Astrocyte of the cerebellum (primary cell): ENCODE measurements at regions not wholly inside any gene's neighbourhood (a gene's known extent, or its start where the extent isn't known, plus 50 kb on each side); places are given as distances from the start of the nearest gene placed in this dataset.

Experiments
- DNase-seq: peaks from one replicate; pipeline ENCODE4 v3.0.0-alpha.2; 2011; ENCODE audit warnings: low read depth
- H3K4me3 ChIP-seq: 2 replicates; pipeline ENCODE4 v1.5.1; 2011; ENCODE audit warnings: mild to moderate bottlenecking, low read depth, low read length, moderate library complexity
- in situ Hi-C: cut with HindIII; loops from 2 replicates; pipeline ENCODE4 v1.10.0; 2017; ENCODE audit warnings: low sequenced_read_pairs
- TF ChIP-seq, protein P1 (sequence below): IDR thresholded peaks from 2 replicates; pipeline ENCODE4 v1.5.1; 2012; ENCODE audit warnings: low read length, low read depth, moderate library complexity, mild to moderate bottlenecking; ENCODE audit errors: missing control alignments

DNA sequence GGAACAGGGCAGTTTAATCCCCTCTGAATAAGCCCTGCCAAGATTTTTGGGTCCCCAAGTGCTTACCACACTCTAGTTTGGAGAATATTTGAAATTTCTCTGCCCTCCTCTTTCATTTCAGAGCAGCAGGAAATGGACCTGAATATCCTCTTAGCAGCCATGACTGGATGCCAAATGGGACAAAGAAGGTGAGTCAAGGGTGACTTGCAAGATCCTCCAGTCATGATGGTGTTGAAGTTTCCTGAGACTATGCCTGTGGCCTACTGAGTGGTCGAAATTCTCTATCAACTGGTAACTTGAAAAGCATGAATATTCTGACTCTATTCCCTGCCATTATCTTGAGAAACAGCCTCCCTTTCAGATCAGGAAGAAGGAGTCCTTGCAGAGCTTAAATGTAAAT, 1674.7 kb upstream of the SEL1L start:
- DNase-seq: no peak
- TF ChIP-seq, protein P1, sequence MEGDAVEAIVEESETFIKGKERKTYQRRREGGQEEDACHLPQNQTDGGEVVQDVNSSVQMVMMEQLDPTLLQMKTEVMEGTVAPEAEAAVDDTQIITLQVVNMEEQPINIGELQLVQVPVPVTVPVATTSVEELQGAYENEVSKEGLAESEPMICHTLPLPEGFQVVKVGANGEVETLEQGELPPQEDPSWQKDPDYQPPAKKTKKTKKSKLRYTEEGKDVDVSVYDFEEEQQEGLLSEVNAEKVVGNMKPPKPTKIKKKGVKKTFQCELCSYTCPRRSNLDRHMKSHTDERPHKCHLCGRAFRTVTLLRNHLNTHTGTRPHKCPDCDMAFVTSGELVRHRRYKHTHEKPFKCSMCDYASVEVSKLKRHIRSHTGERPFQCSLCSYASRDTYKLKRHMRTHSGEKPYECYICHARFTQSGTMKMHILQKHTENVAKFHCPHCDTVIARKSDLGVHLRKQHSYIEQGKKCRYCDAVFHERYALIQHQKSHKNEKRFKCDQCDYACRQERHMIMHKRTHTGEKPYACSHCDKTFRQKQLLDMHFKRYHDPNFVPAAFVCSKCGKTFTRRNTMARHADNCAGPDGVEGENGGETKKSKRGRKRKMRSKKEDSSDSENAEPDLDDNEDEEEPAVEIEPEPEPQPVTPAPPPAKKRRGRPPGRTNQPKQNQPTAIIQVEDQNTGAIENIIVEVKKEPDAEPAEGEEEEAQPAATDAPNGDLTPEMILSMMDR: no peak
- in situ Hi-C loops: no loop called here
- H3K4me3 ChIP-seq: no peak overlapping the region

GRCh38 chr14:83217492-83217891, 1683.8 kb upstream of the SEL1L start:
- TF ChIP-seq, protein P1: no peak
- no peak overlapping the region for H3K4me3 ChIP-seq
- in situ Hi-C loops: no loop called here
- DNase-seq: peak; percentile 0

DNA sequence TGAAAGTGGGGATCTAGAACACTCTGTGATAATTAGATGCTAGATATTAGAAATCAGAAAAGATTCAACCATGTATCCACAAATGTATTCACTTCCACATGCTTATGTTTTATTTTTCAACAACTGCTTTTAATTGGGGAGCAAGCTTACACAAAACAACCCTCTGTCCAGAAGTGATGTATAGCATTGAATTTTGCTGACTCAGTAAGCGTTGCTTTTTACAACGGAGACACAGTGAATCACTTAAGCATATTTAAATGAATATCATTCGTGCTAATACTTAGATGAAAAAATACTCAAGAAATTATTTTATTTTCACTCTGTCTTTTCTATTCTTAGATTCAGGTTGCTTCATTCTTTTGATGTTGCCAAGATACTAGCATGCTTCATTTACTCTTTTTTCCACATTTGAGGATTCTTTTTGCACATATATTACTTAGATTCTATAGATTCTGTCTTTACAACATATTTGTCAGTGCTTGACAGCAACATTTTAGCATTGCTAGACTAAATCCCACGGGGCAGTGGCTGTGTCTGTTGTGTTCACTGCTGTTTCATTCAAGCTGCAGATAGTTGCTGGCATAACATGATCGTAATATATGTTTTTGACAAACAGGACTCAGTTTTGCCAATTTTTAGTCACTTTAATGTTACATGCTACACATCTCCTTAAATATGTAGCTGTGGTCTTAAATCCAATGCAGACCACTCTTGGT, 1714.4 kb upstream of the SEL1L start:
- TF ChIP-seq, protein P1: no peak
- in situ Hi-C loops: no loop called here
- DNase-seq: no peak
- no peak overlapping the region for H3K4me3 ChIP-seq

DNA sequence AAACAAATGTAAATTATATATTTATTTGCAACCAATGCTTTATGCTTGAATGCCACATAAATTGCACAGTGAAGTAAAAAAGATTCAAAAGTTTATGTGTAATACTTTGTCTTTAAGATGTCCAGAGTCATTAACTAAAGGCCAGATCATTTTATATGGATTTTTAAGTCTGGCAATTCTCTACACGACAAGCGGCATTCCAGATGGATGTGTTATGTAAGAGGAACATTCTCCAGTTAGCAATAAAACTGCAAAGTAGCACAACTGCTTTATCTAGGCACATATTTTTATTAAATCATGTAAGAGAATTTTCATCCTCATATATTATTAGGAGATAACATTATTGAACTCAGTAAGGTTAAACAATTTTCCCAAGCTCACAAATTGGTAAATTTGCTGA, 1717.7 kb upstream of the SEL1L start:
- TF ChIP-seq, protein P1: no peak
- no peak overlapping the region for H3K4me3 ChIP-seq
- no peak for DNase-seq
- in situ Hi-C loops: no loop called here

- in situ Hi-C loops: no loop called here
- TF ChIP-seq, protein P1: no peak
- no peak for DNase-seq
- no peak overlapping the region for H3K4me3 ChIP-seq
Measured at GRCh38 chr14:83253870-83254269, 1720.2 kb upstream of the SEL1L start.

DNA sequence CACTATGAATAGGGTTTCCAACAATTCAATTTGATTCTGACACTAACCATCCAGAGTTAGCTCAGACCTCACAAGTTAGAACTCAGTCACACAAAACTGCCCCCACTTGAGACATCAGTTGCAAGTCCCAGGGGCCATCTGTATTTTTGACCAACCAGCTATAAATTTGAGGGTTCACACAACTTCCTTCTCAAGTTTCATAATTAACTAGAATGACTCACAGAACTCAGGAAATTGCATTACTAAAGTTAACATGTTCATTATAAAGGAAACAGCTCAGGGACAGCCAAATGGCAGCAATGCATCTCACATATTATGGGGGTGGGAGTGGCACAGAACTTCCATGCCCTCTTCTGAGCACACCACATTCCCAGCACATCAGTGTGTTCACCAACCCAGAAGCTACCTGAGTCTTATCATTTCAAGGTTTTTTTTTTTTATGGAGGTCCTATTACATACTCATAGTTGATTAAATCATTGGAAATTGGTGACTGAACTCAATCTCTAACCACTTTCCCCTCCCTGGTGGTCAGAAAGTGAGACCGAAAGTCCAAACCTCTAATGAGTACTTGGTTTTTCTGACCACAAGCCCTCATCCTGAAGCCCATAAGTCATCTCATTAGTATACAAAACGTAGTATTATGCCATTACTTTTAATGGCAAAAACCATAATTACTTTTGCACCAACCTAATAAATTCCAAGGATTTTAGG, 1721.5 kb upstream of the SEL1L start:
- no peak overlapping the region for H3K4me3 ChIP-seq
- DNase-seq: no peak
- in situ Hi-C loops: no loop called here
- TF ChIP-seq, protein P1: no peak
